ENCODE measurements at regions not wholly inside any gene's neighbourhood (a gene's known extent, or its start where the extent isn't known, plus 50 kb on each side); places are given as distances from the start of the nearest gene placed in this dataset.

DNA sequence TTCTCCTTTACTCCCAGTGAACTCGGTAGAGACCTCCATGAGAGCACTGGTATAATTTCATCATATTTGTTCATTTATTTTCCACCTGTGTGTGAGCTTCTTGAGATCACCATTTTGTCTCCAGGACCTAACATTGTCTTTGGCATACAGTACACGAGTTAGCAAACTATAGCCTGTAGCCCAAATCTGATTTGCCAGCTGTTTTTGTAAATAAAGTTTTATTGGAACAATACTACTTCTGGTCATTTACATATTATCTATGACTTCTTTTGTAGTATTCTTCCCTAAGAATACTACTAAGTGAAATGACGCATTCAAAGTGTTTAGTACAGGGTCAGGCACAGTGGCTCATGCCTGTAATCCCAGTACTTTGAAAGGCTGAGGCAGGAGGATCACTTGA lies 449.5 kb downstream of the PLPP3 start:
- no peak for TF ChIP-seq CBX3 (IDR thresholded peaks at IDR 0.05; ENCODE audit: borderline replicate concordance, low read depth)
- TF ChIP-seq, protein P1, sequence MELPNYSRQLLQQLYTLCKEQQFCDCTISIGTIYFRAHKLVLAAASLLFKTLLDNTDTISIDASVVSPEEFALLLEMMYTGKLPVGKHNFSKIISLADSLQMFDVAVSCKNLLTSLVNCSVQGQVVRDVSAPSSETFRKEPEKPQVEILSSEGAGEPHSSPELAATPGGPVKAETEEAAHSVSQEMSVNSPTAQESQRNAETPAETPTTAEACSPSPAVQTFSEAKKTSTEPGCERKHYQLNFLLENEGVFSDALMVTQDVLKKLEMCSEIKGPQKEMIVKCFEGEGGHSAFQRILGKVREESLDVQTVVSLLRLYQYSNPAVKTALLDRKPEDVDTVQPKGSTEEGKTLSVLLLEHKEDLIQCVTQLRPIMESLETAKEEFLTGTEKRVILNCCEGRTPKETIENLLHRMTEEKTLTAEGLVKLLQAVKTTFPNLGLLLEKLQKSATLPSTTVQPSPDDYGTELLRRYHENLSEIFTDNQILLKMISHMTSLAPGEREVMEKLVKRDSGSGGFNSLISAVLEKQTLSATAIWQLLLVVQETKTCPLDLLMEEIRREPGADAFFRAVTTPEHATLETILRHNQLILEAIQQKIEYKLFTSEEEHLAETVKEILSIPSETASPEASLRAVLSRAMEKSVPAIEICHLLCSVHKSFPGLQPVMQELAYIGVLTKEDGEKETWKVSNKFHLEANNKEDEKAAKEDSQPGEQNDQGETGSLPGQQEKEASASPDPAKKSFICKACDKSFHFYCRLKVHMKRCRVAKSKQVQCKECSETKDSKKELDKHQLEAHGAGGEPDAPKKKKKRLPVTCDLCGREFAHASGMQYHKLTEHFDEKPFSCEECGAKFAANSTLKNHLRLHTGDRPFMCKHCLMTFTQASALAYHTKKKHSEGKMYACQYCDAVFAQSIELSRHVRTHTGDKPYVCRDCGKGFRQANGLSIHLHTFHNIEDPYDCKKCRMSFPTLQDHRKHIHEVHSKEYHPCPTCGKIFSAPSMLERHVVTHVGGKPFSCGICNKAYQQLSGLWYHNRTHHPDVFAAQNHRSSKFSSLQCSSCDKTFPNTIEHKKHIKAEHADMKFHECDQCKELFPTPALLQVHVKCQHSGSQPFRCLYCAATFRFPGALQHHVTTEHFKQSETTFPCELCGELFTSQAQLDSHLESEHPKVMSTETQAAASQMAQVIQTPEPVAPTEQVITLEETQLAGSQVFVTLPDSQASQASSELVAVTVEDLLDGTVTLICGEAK (IDR thresholded peaks at IDR 0.05; ENCODE audit: borderline replicate concordance), result peak; percentile 90
- 65% methylated on average over 3 of the region's 3 CpGs for WGBS (ENCODE audit: insufficient coverage, insufficient replicate concordance, low lambda C conversion rate, missing lambda C conversion rate)

More for the DNA sequence above, 449.5 kb downstream of the PLPP3 start:
- SMC1A ChIA-PET (ENCODE audit: uncharacterized antibody, unreplicated experiment), result interaction anchor here (1.2 to 8.2 kb wide), 7 partner anchors 10 to 201 kb away, joined by 3 to 79 read pairs (median 10); no protein-coding TSS in a partner anchor
- peaks cover 14% of the 10 kb centered on the region for H3K4me1 ChIP-seq (ENCODE audit: control insufficient read depth, insufficient read depth, low read length)
- no peaks in the 10 kb centered on the region for H4K20me1 ChIP-seq (ENCODE audit: control insufficient read depth, insufficient read depth)
- no TSS peak for BruUV-seq (replicated peaks)
- H3K27me3 ChIP-seq (replicated peaks in 1 of 2; ENCODE audit: control insufficient read depth in 2 of 2, insufficient read depth in 2 of 2, low read length in 1 of 2), result no peaks in the 10 kb centered on the region
- no peaks in the 10 kb centered on the region; the same call in 2 of the 3 replicates for H3K9me3 ChIP-seq (replicated peaks; ENCODE audit: control insufficient read depth, insufficient read depth, low read length)
- CTCF ChIA-PET, result interaction anchor here (1.5 to 1.8 kb wide), 2 partner anchors 11 to 13 kb away, joined by 3 to 5 read pairs; no protein-coding TSS in a partner anchor
- intact Hi-C loops (cut with micrococcal nuclease; ENCODE audit: unreplicated experiment), result loop anchor here (5.0 kb wide), 1 partner anchor 447 kb away; the partner anchor contains the start of gene PLPP3
- in situ Hi-C loops (cut with MboI), result no loop called here
- FAIRE-seq (no peak), ATAC-seq (no peak), DNase-seq (ENCODE audit: low read depth, low spot score) (no peak)
- POLR2A ChIA-PET, result interaction anchor here (0.9 to 1.9 kb wide), 3 partner anchors 11 to 259 kb away, joined by 3 to 5 read pairs (median 3); no protein-coding TSS in a partner anchor
- no peaks in the 10 kb centered on the region; the same call in 1 of the 2 replicates for H3K79me2 ChIP-seq (ENCODE audit: control insufficient read depth, insufficient read depth, low read length)
- no peak overlapping the region for H3K27ac ChIP-seq (ENCODE audit: control insufficient read depth, insufficient read depth)
- no peak overlapping the region for H3K4me3 ChIP-seq
- H3K36me3 ChIP-seq (ENCODE audit: control insufficient read depth in 2 of 2, insufficient read depth in 2 of 2, low read length in 1 of 2), result no peaks in the 10 kb centered on the region
- no peak overlapping the region for H2AFZ ChIP-seq (ENCODE audit: control insufficient read depth, low read depth, low read length)
- RAD21 ChIA-PET (ENCODE audit: unreplicated experiment), result interaction anchor here (8.9 kb wide), 1 partner anchor 23 kb away, joined by 51 read pairs; no protein-coding TSS in a partner anchor
- no peak overlapping the region for H3K9ac ChIP-seq (ENCODE audit: control insufficient read depth, insufficient read depth, low read length)
- no peak overlapping the region for H3K4me2 ChIP-seq (ENCODE audit: control insufficient read depth, insufficient read depth)
